ENCODE measurements at regions not wholly inside any gene's neighbourhood (a gene's known extent, or its start where the extent isn't known, plus 50 kb on each side); places are given as distances from the start of the nearest gene placed in this dataset.

DNA sequence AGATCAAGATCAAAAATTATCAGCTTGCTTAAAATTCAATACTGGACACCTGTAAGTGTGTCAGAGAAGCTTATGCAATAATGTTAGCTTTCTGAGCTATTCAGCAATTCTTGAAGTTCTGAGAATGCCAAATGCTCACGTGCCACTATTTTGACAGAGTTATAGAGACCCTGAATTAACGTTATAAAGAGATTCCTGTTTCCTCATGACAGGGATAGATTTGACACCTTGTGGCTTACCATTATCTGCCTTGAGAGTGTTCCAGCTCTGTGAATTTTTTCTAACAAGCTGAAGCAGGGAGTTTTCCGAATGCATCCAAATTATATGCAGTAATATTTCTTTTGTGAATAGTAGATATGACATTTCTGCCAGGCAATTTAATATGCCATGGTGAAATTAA lies 781.6 kb downstream of the ADGRL2 start:
- 50 to 67% methylated on average over 3 of the region's 3 CpGs for WGBS, 2 donors (ENCODE audit: low coverage in 1 of 2)
- Histone ChIP-seq H3K4me3 (no peak overlapping the region), H3K27ac (no peak overlapping the region), H3K4me1 (no peaks in the 10 kb centered on the region), H3K9me3 (no peaks in the 10 kb centered on the region), H3K36me3 (no peaks in the 10 kb centered on the region), H3K27me3 (no peaks in the 10 kb centered on the region)
- DNase-seq: no peak
- intact Hi-C loops (cut with DNase I; ENCODE audit: low total_unique reads): no loop called here
- TF ChIP-seq, protein P1, sequence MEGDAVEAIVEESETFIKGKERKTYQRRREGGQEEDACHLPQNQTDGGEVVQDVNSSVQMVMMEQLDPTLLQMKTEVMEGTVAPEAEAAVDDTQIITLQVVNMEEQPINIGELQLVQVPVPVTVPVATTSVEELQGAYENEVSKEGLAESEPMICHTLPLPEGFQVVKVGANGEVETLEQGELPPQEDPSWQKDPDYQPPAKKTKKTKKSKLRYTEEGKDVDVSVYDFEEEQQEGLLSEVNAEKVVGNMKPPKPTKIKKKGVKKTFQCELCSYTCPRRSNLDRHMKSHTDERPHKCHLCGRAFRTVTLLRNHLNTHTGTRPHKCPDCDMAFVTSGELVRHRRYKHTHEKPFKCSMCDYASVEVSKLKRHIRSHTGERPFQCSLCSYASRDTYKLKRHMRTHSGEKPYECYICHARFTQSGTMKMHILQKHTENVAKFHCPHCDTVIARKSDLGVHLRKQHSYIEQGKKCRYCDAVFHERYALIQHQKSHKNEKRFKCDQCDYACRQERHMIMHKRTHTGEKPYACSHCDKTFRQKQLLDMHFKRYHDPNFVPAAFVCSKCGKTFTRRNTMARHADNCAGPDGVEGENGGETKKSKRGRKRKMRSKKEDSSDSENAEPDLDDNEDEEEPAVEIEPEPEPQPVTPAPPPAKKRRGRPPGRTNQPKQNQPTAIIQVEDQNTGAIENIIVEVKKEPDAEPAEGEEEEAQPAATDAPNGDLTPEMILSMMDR (IDR thresholded peaks at IDR 0.05): no peak
- TF ChIP-seq EP300 (IDR thresholded peaks at IDR 0.05; ENCODE audit: low read depth) (no peak), POLR2AphosphoS5 (IDR thresholded peaks at IDR 0.05) (no peak), POLR2A (IDR thresholded peaks at IDR 0.05) (no peak)
- in situ Hi-C loops (cut with MboI; ENCODE audit: low pct_ligation_motif_present in 1 of 4, low pct_unique_long_range_greater_than_20kb in 1 of 4, low sequenced_read_pairs in 3 of 4): no loop called here

DNA sequence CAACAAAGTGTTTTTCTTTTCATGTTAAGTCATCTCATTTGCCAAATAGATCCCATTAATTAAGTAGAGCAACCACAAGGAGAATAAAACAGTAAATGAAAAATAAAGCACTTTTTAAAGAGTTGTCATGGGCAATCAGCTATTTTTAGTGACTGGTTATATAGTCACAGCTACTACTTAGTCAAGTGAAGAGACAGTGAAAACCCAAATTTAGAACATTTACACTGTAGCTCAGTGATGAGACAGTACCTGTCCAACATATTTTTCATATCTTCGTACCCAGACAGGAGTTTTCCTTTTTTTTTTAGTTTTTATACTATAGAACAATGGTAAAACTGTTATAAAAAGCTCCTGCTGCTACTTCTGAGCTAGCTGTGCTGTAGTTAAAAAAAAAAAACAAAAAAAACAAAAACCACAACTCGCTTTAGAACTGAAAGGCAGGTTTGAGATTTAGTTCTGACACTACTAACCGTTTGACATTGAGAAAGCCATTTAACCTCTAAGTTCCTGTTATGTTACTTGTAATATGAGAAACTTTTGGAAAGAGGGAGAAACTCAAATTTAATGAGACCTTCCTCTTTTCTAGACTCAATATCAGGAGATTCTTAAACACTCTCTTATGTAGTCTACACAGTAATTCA lies 777.5 kb downstream of the ADGRL2 start:
- 44 to 65% methylated on average over 3 of the region's 3 CpGs for WGBS, 2 donors (ENCODE audit: low coverage in 1 of 2)
- no peaks in the 10 kb centered on the region for H3K27me3 ChIP-seq
- no peaks in the 10 kb centered on the region for H3K4me1 ChIP-seq
- H3K4me3 ChIP-seq: no peak overlapping the region
- no peaks in the 10 kb centered on the region for H3K9me3 ChIP-seq
- no peaks in the 10 kb centered on the region for H3K36me3 ChIP-seq
- in situ Hi-C loops (cut with MboI; ENCODE audit: low pct_ligation_motif_present in 1 of 4, low pct_unique_long_range_greater_than_20kb in 1 of 4, low sequenced_read_pairs in 3 of 4) (no loop called here), intact Hi-C loops (cut with DNase I; ENCODE audit: low total_unique reads) (no loop called here)
- H3K27ac ChIP-seq: no peak overlapping the region
- DNase-seq: no peak
- TF ChIP-seq POLR2AphosphoS5 (IDR thresholded peaks at IDR 0.05) (no peak), POLR2A (IDR thresholded peaks at IDR 0.05) (no peak), EP300 (IDR thresholded peaks at IDR 0.05; ENCODE audit: low read depth) (no peak)
- TF ChIP-seq, protein P1 (IDR thresholded peaks at IDR 0.05): no peak

DNA sequence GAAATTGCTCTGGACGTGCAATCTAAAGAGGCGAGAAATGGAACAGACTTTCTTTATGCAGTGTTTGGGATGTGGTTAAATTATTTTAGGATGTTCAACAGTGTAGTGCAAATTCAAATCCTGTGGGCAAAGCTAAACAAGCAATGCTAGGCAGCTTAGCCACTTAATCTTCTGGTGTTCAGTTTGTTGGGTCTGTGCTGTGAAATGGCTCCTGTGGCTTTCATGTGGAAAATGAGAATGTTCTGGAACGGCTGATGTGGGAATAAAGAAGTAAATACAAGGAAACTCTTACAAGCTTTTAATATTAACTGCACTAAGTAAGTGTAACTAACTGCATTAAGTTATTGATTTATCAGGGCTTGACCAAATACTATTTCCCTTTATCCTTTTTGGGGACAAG lies 766.6 kb downstream of the ADGRL2 start:
- 64 to 84% methylated on average over 3 of the region's 3 CpGs for WGBS, 2 donors (ENCODE audit: low coverage in 1 of 2)
- H3K27ac ChIP-seq: no peak overlapping the region

DNA sequence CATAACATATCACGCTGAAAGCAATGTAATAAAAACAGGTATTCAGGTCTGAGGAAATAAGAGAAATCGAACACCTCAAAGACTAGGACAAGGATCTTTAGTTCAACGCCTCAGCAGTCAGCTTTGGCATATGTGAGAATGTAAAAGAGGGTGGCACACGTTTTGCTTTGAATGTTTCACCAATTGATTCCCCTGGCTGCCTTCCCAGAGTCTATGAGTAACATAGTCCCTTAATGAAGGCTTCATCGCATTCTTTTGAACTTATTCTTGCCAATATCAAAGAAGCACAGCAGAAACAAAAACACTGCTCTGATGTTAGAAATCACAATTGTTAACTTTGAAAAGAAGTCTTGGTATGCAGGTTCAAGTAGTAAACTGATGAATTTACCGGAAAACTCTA lies 764.8 kb downstream of the ADGRL2 start:
- H3K27me3 ChIP-seq: no peaks in the 10 kb centered on the region
- in situ Hi-C loops (cut with MboI; ENCODE audit: low pct_ligation_motif_present in 1 of 4, low pct_unique_long_range_greater_than_20kb in 1 of 4, low sequenced_read_pairs in 3 of 4) (no loop called here), intact Hi-C loops (cut with DNase I; ENCODE audit: low total_unique reads) (no loop called here)
- no peaks in the 10 kb centered on the region for H3K9me3 ChIP-seq
- DNase-seq: no peak
- no peaks in the 10 kb centered on the region for H3K36me3 ChIP-seq
- no peak overlapping the region for H3K4me3 ChIP-seq
- H3K4me1 ChIP-seq: peaks cover 0 to 12% (median 0%) of the 10 kb centered on the region in 4 donors
- no peak overlapping the region for H3K27ac ChIP-seq
- TF ChIP-seq POLR2A (IDR thresholded peaks at IDR 0.05) (no peak), POLR2AphosphoS5 (IDR thresholded peaks at IDR 0.05) (no peak), EP300 (IDR thresholded peaks at IDR 0.05; ENCODE audit: low read depth) (no peak)
- TF ChIP-seq, protein P1 (IDR thresholded peaks at IDR 0.05): no peak
- 54 to 58% methylated on average over 4 to 6 of the region's 6 CpGs for WGBS, 2 donors (ENCODE audit: low coverage in 1 of 2)

More for the DNA sequence above, 766.6 kb downstream of the ADGRL2 start:
- no peak for DNase-seq
- intact Hi-C loops (cut with DNase I; ENCODE audit: low total_unique reads): no loop called here
- H3K9me3 ChIP-seq: no peaks in the 10 kb centered on the region
- no peak overlapping the region for H3K4me3 ChIP-seq
- H3K27me3 ChIP-seq: no peaks in the 10 kb centered on the region
- H3K4me1 ChIP-seq: peaks cover 0 to 12% (median 0%) of the 10 kb centered on the region in 4 donors
- TF ChIP-seq, protein P1 (IDR thresholded peaks at IDR 0.05): no peak
- TF ChIP-seq POLR2A (IDR thresholded peaks at IDR 0.05) (no peak), EP300 (IDR thresholded peaks at IDR 0.05; ENCODE audit: low read depth) (no peak), POLR2AphosphoS5 (IDR thresholded peaks at IDR 0.05) (no peak)
- in situ Hi-C loops (cut with MboI; ENCODE audit: low pct_ligation_motif_present in 1 of 4, low pct_unique_long_range_greater_than_20kb in 1 of 4, low sequenced_read_pairs in 3 of 4): no loop called here
- no peaks in the 10 kb centered on the region for H3K36me3 ChIP-seq
